ENCODE measurements at regions not wholly inside any gene's neighbourhood (a gene's known extent, or its start where the extent isn't known, plus 50 kb on each side); places are given as distances from the start of the nearest gene placed in this dataset.

DNA sequence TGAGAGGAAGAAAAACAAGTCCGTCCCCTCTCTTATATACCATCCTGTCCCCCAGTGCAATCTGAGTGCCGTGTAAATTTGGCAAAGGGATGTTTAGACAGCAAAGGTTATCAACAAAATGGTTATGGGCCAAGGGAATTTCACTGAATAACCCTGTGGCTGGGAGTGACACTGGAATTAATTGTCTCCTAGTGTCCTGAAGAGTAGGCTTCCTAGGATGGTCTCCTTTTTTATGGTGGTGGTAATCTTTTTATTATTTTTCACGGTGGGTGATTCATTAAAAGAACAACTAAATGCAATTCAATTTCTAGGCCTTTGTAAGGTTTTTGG is 244.2 kb downstream of the PIK3R1 start:
- TF ChIP-seq SIN3A (IDR thresholded peaks at IDR 0.05; ENCODE audit: borderline replicate concordance, insufficient read depth, low read length): no peak
- TF ChIP-seq, protein P1, sequence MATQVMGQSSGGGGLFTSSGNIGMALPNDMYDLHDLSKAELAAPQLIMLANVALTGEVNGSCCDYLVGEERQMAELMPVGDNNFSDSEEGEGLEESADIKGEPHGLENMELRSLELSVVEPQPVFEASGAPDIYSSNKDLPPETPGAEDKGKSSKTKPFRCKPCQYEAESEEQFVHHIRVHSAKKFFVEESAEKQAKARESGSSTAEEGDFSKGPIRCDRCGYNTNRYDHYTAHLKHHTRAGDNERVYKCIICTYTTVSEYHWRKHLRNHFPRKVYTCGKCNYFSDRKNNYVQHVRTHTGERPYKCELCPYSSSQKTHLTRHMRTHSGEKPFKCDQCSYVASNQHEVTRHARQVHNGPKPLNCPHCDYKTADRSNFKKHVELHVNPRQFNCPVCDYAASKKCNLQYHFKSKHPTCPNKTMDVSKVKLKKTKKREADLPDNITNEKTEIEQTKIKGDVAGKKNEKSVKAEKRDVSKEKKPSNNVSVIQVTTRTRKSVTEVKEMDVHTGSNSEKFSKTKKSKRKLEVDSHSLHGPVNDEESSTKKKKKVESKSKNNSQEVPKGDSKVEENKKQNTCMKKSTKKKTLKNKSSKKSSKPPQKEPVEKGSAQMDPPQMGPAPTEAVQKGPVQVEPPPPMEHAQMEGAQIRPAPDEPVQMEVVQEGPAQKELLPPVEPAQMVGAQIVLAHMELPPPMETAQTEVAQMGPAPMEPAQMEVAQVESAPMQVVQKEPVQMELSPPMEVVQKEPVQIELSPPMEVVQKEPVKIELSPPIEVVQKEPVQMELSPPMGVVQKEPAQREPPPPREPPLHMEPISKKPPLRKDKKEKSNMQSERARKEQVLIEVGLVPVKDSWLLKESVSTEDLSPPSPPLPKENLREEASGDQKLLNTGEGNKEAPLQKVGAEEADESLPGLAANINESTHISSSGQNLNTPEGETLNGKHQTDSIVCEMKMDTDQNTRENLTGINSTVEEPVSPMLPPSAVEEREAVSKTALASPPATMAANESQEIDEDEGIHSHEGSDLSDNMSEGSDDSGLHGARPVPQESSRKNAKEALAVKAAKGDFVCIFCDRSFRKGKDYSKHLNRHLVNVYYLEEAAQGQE (IDR thresholded peaks at IDR 0.05; ENCODE audit: insufficient read depth in 1 of 2, low read depth in 2 of 2, low read length in 2 of 2): no peak
- no peak for TF ChIP-seq POLR2AphosphoS5 (IDR thresholded peaks at IDR 0.05; ENCODE audit: low read depth, low read length)
- no peak for TF ChIP-seq FOXP2 (optimal IDR thresholded peaks at IDR 0.05; ENCODE audit: borderline replicate concordance, extremely low read depth, extremely low read length, insufficient read depth)
- no peak for TF ChIP-seq TAF1 (IDR thresholded peaks at IDR 0.05; ENCODE audit: borderline replicate concordance, insufficient read depth, low read length)

DNA sequence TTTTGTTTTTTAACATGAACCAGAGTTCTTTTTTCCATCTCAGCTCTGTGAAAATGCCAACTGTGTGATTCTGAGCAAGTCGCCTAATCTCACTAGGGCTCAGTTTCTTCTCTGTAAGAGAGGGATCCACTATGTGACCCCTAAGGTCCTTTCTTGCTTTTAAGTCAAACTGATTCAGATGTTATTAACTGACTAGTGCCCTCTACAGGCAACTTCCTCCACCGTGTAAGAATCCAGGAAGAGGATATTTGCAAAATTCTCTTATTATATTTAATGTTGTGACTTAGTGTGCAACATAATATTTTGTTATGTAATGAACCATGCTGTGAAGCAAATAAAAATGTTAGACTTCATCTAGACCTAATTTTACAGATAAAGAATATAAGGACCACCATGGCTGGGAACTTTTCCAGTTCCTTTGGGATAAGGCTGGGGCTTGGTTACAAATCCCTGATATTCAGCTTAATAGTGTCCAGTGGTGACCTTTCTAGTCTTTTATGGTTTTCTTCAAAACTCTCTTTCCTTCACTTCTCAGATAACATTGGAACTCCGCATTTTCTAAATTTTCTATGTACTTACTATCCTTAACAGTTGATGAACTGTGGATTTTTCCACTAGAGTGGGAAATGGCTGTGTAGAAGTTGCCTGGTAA is 244.7 kb downstream of the PIK3R1 start:
- TF ChIP-seq SIN3A (IDR thresholded peaks at IDR 0.05; ENCODE audit: borderline replicate concordance, insufficient read depth, low read length) (no peak), FOXP2 (optimal IDR thresholded peaks at IDR 0.05; ENCODE audit: borderline replicate concordance, extremely low read depth, extremely low read length, insufficient read depth) (no peak), POLR2AphosphoS5 (IDR thresholded peaks at IDR 0.05; ENCODE audit: low read depth, low read length) (no peak), TAF1 (IDR thresholded peaks at IDR 0.05; ENCODE audit: borderline replicate concordance, insufficient read depth, low read length) (no peak)
- TF ChIP-seq, protein P1 (IDR thresholded peaks at IDR 0.05; ENCODE audit: insufficient read depth in 1 of 2, low read depth in 2 of 2, low read length in 2 of 2): no peak

DNA sequence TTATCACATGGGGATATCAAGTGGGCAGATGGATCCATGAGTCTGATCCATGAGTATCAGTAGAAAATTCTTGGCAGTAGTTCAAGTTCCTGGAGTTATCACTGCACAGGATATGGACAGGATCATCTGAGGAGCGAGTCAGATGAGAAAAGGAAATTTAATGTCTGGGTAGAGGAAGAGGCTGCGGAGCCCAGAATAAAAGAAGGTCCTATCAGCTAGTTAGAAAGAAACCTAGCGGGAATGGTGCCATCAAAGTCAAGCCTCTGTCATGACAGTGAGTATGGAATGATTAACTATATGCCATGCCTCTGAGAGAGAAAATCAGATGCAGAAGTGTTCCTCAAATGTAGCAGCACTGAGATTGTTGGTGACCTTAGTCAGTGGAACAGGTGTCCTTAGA is 248.1 kb downstream of the PIK3R1 start:
- TF ChIP-seq FOXP2 (optimal IDR thresholded peaks at IDR 0.05; ENCODE audit: borderline replicate concordance, extremely low read depth, extremely low read length, insufficient read depth) (no peak), TAF1 (IDR thresholded peaks at IDR 0.05; ENCODE audit: borderline replicate concordance, insufficient read depth, low read length) (no peak), SIN3A (IDR thresholded peaks at IDR 0.05; ENCODE audit: borderline replicate concordance, insufficient read depth, low read length) (no peak), POLR2AphosphoS5 (IDR thresholded peaks at IDR 0.05; ENCODE audit: low read depth, low read length) (no peak)
- TF ChIP-seq, protein P1 (IDR thresholded peaks at IDR 0.05; ENCODE audit: insufficient read depth in 1 of 2, low read depth in 2 of 2, low read length in 2 of 2): no peak

DNA sequence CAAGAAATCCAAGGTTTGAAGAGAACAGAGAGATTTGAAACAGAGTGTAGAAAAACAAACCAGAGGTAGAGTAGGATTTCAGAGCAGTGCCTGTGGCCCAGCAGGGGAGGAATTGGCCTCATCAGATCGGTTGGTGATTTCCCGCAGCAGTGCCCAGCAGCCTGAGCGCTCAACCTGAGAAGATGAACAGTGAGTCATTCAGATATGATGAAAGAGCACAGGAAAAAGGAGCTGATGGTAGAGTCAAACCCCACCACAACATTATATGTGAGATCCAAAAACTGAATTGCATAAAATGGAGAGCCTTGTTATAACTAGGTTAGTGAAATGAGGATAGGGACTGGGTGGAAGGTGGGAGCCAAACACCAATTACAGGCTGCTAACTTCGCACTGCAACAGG is 248.9 kb downstream of the PIK3R1 start:
- TF ChIP-seq POLR2AphosphoS5 (IDR thresholded peaks at IDR 0.05; ENCODE audit: low read depth, low read length) (no peak), FOXP2 (optimal IDR thresholded peaks at IDR 0.05; ENCODE audit: borderline replicate concordance, extremely low read depth, extremely low read length, insufficient read depth) (no peak), TAF1 (IDR thresholded peaks at IDR 0.05; ENCODE audit: borderline replicate concordance, insufficient read depth, low read length) (no peak)

DNA sequence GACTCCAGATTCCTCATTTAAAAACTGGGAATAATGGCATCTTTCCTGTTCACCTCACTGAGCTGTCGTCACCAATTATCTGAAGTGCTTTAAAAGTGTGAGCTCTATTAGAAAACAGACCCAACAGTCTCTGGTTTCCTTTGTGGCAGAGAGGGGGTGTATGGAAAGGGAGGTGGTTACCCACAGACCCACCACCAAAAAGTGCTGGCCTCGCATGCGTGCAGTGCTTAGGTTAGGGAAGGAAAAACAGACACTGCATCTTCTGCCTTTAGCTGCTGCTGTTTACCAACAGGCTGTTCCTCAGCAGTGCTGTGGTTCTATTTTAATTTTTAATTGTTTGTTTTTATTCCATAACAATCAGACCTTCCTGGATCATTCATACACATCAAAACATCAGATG is 249.6 kb downstream of the PIK3R1 start:
- TF ChIP-seq TAF1 (IDR thresholded peaks at IDR 0.05; ENCODE audit: borderline replicate concordance, insufficient read depth, low read length) (no peak), SIN3A (IDR thresholded peaks at IDR 0.05; ENCODE audit: borderline replicate concordance, insufficient read depth, low read length) (no peak), POLR2AphosphoS5 (IDR thresholded peaks at IDR 0.05; ENCODE audit: low read depth, low read length) (no peak), FOXP2 (optimal IDR thresholded peaks at IDR 0.05; ENCODE audit: borderline replicate concordance, extremely low read depth, extremely low read length, insufficient read depth) (no peak)
- TF ChIP-seq, protein P1 (IDR thresholded peaks at IDR 0.05; ENCODE audit: insufficient read depth in 1 of 2, low read depth in 2 of 2, low read length in 2 of 2): no peak

All from PFSK-1 (cell line).